NCI-H1417 (cell line): ENCODE measurements at regions not wholly inside any gene's neighbourhood (a gene's known extent, or its start where the extent isn't known, plus 50 kb on each side); places are given as distances from the start of the nearest gene placed in this dataset.
"Not testable (repeated sequence)": the region's sequence is repeated elsewhere in the genome, so short reads cannot be mapped to it uniquely, and the experiment has no call there.

Experiments
- DNase-seq, 3 experiments: peaks; one replicate each; lab custom pipeline; 2025; lab: John Stamatoyannopoulos, UW

DNA sequence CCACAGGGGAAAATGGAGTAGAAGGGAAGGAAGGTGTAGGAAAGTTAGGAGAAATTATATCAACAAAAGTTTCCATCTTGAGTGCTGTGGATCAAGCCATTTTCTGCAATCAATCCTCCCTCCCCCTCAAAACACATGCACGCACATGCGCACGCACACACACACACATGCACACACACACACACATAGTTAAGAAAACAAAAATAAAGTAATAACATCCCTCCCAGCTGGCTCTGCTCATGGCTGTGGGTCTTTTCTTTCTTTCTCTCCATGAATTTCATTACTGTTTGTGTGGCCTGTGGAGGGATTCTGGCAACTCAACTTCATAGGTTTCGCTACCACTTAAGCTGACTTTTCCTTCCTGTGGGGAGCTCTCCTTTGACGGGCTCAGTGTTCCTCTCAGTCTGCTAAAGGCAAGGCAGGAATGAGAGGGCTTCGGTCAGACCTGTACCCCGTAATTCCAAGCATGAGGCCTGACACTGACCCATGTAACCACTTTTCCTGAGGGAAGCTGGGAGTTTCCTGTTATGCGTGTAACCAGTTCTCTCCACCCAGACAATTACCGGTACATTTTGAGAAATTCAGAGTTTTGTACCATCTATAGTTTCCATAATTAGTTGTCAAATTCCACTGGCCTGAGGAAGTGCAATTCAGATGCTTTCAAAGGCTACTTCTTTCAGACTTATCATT lies 79.8 kb downstream of the ZNF92 start:
- DNase-seq: no peak

DNA sequence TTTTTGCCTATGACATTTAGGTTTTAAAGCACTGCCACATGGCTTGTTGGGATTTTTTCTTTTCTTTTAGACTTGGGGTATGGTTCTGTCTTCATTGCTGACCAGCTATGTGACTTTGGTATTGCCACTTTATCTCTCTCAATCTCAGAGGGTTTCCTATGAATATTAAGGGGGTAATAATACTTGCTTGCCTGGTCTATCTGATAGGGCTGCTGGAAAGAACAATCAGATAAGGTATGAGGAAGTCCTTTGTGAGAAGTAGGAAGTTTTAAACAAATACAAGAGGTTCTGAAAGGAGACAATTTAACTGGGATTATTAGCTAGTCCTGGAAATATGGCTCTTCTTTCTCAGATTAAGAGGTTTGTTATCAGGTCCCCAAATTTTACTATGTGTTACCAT lies 80.8 kb downstream of the ZNF92 start:
- no peak for DNase-seq

DNA sequence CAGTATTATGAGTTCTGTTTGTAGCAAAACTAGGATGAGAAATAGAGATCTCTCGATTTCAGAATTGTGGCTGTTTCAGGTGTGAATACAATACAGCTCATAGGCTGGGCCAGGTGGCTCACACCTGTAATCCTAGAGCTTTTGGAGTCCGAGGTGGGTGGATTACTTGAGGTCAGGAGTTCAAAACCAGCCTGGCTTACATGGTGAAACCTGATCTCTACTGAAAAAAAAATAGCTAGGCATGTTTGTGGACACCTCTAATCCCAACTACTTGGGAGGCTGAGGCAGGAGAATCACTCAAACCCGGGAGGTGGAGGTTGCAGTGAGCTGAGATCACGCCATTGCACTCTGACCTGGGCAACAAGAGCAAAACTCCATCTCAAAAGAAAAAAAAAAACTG lies 81.4 kb downstream of the ZNF92 start:
- not testable (repeated sequence) for DNase-seq

DNA sequence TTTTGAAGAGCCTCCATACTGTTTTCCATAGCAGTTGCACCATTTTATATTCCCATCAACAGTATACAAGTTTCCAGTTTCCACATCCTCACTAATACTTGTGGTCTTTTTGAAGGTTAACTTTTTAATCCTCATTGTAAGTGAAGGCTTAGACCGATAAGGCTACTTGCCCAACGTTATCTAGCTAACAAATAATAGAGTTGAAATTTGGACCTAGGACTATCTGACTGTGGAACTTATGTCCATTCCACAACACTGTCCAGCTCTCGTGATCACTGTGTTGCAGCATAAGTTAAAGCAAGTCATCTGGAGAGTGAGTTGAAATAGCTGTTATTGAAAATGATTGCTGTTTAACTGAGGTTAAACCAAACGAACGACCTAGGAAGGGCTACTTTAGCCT lies 84.0 kb downstream of the ZNF92 start:
- DNase-seq: no peak

DNA sequence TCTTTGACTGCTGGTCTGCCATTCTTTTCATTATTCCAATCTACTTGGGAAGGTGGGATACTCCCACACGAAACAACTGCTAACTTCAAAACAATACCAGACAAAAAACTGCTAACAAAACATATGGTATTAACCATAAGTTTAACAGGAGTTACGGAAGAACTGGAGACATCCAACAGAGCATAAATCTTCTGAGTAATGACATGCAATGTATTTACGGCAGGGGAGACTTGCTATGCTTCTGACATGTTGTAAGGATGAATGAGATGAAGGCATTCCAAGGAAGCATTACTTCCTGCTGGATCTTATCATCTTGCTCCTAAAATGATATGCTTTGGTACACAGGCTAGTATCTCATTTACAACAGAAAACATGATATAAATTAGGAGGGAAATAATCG lies 85.8 kb downstream of the ZNF92 start:
- DNase-seq: no peak

DNA sequence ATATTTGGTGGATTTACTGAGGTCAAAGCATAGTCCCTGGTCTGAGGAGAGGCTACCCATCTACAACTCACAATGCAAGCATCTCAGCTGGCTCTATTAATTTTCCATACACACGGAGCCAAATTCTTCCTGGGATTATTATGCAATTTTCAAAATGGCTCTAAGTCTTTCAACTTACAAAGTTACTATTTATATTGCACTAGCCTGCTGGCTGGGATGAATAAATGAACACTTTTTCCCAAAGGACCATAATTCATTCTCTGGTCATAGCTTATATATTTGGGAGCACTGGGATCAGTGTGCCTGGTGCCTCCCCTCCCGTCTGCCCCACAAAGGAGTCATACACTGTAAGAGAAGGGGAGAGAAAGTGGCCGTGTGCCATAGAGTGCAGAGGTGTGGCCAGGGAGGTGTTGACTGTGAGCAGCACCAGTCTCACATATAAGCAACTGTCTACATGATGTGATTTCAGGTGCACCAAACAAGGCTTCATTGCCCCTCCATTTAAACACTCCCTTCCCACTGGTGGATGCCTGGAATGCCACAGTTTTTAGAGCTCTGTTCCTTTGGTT lies 88.6 kb downstream of the ZNF92 start:
- no peak for DNase-seq

DNA sequence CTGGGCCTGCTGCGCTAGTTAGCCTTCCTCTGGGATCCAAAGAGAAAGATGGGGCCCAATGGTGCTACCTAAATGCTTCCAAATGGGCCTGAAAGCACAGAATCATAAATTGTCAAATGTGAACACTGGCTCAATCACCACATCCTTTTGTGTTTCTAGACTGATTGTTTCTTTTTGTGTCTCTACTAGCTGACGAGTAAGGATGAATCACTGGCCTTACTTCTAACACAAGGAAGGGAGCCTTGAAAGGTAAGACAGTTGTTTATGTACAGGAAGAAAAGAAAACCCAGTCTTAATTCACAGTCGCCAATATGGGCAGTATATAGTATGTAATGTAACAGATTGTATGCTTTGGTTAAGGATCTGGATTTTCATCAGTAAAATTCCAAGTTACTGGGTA lies 89.5 kb downstream of the ZNF92 start:
- no peak for DNase-seq

DNA sequence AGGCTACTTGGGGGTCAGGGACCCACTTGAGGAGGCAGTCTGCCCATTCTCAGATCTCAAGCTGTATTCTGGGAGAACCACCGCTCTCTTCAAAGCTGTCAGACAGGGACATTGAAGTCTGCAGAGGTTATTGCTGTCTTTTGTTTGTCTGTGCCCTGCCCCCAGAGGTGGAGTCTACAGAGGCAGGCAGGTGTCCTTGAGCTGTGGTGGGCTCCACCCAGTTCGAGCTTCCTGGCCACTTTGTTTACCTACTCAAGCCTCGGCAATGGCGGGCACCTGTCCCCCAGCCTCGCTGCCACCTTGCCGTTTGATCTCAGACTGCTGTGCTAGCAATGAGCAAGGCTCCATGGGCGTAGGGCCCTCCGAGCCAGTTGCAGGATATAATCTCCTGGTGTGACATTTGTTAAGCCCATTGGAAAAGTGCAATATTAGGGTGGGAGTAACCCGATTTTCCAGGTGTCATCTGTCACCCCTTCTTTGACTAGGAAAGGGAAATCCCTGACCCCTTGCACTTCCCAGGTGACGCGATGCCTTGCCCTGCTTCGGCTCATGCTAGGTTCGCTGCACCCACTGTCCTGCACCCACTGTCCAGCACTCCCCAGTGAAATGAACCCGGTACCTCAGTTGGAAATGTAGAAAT lies 96.4 kb downstream of the ZNF92 start:
- DNase-seq: not testable (repeated sequence)

DNA sequence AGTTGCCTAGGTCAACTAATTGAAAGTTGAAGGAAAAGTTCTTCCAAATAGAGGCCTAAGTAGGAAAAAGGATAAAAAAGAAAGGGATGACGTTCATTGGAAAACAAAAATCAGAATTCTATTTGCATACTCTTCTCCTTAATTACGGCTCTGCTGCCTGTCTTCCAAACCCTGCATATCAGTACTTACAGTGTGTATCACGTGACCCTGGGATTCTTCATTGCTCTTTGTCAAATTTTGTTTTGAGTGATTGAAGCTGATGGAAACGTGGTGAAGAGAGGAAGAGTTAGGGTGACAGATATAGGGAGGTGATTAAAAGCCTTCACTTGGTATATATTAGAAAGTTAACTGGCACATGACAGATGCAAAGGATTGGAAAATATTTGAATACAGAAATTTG lies 97.9 kb downstream of the ZNF92 start:
- DNase-seq: no peak

DNA sequence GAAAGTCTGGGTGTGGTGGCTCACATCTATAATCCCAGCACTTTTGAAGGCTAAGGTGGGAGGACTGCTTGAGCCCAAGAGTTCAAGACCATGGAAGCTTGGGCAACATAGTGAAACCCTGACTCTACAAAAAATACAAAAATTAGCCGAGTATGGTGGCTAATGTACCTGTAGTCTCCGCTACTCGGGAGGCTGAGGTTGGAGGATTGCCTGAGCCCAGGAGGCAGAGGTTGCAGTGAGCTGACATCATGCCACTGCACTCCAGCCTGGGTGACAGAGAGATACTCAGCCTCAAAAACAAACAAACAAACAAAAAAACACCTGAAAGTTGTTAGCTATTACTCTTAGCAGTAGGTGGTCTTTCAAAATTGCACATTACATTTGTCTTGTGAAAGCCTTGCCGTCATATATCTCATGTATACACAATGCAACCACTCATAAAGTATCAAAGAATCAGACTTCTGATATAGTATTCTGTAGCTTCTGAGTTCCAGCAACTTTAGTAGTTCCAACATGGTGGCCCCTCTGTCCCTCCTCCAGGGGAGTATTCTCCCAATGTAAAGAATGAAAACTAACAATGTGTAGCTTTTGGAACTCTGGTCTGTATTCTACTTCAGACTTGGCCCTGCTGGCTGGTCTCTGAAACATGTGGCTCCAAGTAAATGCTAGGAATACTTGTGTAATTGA lies 101.5 kb downstream of the ZNF92 start:
- no peak for DNase-seq

DNA sequence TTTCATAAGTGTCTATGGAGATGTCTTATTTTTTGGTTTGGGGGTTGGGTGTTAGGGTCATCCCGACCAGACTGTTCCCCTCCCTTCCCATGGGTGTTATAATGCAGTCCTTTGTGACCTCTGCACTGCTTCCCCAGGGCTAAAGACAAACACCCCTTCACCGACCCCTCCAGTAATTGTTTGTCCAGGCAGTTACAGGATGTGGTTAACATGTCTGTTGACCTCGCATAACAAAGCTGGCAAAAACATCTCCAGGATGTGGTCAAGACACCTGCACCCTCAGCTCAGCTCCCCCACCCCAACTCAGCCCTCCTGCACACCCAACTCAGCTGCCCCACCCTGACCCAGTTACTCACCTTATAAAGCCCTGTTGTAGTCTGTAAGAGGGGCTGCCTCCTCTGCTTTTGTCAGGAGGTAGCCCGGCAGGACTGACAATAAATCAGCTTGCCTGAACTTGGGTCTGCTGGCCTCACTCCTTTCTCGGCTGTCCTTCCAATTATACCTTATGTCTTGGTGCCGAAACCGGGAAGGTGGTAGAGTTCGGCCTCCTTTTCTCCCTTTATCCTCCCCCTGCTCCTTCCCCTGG lies 102.2 kb downstream of the ZNF92 start:
- no peak for DNase-seq

DNA sequence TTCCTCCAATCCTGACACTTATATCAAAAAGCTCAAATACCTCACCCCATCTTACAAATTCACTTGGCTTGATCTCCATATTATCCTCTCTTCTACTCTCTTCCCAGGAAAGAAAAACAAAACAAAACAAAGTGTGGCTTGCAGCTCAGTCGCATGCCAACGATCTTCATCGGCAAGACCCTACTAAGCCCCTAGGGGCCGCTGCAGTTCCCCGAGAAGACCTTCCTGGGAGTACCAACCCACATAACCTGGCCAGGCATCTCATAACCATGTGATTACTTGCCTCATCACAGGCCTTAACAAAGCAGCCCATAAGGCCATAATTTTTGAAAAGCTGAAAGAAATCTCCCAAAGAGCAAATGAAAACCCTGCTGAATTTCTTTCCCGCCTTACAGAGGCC lies 103.7 kb downstream of the ZNF92 start:
- DNase-seq: peak; percentile 37 to 56 (median 39)

DNA sequence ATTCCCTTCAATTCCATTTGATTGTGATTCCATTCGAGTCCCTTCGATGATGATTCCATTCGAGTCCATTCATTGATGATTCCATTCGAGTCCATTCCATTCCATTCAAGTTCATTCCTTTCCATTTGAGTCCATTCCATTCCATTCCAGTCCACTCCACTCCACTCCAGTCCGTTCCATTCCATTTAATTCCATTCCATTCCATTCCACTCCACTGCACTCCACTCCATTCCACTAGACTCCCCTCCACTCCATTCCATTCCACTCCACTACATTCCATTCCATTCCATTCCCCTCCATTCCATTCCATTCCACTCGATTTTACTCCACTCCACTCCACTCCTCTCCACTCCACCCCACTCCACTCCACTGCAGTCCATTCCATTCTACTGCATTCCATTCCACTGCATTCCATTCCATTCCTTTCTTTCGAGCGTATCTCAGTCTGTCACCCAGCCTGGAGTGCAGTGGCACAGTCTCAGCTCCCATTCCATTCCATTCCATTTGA lies 115.7 kb downstream of the ZNF92 start:
- no peak for DNase-seq

DNA sequence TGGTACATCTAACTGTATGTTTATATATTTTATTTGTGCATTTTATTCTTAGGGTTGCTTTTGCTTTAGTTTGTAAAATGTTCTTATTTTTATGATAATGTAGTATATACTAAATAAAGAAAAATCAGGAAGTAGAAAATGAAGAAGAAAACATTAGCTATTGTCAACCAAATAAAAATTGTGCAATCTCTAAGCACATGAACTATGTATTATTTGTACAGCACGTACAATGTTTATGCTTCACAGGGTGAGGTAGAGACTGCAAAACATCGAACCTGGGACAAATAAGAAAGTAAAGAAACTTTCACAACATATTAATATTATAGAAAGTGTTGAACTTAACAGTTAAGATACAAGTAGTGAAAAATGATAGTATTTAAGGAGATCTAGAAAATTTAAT lies 123.0 kb downstream of the ZNF92 start:
- not testable (repeated sequence) for DNase-seq

DNA sequence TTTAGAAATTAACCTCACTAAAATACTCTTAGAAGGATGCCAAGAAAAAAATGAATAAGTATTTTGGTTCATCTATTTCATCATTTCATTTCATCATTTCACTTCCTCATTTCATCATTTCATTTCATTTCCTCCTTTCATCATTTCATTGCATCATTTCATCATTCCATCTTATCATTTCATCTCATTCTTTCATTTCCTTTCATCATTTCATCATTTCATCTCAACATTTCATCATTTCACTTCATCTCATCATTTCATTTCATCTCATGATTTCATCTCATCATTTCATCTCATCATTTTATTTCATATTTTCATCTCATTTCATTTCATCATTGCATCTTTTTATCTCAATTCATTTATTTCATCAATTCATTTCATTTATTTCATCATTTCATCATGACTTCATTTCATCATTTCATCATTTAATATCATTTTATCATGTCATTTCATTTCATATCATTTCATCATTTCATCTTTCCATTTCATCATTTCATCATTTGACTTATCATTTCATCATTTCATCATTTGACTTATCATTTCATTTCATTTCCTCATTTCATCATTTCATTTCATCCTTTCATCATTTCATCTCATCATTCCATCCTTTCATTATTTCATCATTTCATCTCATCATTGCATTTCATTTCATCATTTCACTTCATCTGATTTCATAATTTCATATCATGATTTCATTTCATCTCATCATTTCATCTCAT lies 129.9 kb downstream of the ZNF92 start:
- DNase-seq: no peak

DNA sequence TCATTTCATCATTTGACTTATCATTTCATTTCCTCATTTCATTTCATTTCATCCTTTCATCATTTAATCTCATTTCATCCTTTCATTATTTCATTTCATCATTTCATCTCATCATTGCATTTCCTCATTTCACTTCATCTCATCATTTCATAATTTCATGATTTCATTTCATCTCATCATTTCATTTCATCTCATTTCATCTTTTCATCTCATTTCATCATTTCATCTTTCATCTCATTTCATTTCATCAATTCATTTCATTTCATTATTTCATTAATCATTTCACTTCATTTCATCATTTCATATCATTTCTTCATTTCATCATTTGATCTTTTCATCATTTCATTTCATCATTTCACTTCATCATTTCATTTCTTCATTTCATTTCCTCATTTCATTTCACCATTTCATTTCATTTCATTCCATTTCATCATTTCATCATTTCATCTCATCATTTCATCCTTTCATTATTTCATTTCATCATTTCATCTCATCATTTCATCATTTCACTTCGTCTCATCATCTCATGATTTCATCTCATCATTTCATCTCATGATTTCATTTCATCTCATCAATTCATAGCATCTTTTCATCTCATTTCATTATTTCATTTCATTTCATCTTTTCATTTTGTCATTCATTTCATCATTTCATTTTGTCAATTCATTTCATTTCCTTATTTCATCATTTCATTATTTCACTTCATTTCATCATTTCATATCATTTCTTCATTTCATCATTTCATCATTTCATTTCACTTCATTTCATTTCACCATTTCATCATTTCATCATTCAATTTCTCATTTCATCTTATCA lies 131.1 kb downstream of the ZNF92 start:
- DNase-seq: not testable (repeated sequence)

DNA sequence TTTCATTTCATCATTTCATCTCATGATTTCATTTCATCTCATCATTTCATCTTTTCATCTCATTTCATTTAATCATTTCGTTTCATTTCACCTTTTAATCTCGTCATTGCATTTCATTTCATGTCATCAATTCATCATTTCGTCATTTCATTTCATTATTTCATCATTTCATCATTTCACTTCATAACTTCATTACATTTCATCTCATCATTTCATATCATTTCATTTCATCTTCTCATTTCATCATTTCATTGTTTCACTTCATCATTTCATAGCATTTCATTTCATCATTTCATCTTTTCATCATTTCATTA lies 131.6 kb downstream of the ZNF92 start:
- not testable (repeated sequence) for DNase-seq

DNA sequence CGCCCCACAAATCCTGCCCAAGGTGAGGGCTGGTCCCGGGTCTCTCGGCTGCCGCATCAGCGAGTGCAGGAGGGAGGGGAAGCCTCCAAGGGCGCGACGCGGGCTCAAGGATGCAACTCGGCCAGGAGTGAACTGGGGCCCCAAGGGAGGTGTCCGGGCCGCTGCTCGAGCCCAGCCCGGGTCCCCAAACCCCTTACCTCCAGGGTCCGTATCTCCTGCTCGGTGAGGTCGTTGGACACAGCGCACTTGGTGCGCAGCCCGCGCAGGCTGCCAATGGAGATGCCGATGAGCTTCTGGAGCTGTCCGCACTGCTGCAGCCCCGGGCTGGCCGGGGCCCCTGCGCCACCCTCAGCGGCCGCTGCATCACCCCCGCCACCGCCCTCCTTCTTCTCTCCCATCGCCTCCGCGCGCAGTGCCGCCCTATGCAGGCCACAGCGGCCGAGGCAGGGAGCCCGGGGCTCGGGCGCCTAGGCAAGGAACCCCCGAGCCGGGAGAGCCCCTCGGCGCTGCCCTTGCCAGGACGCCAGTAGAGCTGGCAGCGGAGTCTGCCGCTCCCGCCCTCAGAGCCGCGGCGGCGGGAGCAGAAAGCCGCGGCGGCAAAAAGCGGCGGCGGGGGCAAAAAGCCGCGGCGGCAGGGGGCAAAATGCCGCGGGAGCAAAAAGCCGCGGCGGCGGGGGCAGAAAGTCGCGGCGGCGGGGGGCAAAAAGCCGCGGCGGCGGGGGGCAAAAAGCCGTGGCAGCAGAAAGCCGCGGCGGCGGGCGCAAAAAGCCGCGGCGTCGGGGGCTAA lies 135.1 kb downstream of the ZNF92 start:
- peak in 2 of 3 experiments; percentile 24 to 34 for DNase-seq

DNA sequence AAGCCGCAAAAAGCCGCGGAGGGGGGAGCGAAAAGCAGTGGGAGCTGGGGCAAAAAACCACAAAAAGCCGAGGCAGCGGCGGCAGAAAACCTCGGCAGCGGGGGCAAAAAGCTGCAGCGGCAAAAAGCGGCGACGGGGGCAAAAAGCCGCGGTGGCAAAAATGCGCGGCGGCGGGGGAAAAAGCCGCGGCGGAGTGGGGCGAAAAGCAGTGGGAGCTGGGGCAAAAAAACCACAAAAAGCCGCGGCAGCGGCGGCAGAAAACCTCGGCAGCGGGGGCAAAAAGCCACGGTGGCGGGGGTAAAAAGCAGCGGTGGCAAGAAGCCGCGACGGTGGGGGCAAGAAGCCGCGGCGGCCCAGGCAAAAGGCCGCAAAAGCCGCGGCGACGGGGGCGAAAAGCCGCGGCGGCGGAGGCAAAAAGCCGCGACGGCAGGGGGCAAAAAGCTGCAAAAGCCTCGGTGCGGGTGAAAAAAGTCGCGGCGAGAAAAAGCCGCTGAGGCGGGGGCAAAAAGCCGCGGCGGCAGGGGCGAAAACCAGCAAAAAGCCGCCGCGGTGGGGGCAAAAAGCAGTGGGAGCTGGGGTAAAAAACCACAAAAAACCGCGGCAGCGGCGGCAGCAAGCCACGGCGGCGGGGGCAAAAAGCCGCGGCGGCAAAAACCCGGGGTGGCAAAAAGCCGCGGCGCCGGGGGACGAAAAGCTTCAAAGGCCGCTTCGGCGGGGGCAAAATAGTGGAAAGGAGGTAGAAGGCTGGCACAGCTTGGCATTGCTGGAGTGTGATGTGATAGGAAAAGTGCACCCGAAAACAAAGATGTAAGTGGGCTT lies 135.9 kb downstream of the ZNF92 start:
- peak; percentile 22 to 45 (median 34) for DNase-seq
